HFFc6 (cell line): ENCODE measurements at regions not wholly inside any gene's neighbourhood (a gene's known extent, or its start where the extent isn't known, plus 50 kb on each side); places are given as distances from the start of the nearest gene placed in this dataset.

Source experiments
- DNase-seq: peaks from one replicate; pipeline ENCODE4 v3.0.0-alpha.2; 2018
- H3K27ac Mint-ChIP-seq: 2 replicates; pipeline ENCODE4 v1.8.0; 2020; ENCODE audit warnings: mild to moderate bottlenecking, mixed read lengths
- H3K27me3 Mint-ChIP-seq: 2 replicates; pipeline ENCODE4 v1.8.0; 2021; ENCODE audit warnings: mild to moderate bottlenecking, moderate library complexity, mixed read lengths; ENCODE audit not compliant: insufficient read depth
- H3K36me3 Mint-ChIP-seq: 2 replicates; pipeline ENCODE4 v1.8.0; 2021; ENCODE audit warnings: low read depth, mixed read lengths
- H3K4me1 Mint-ChIP-seq: 2 replicates; pipeline ENCODE4 v1.8.0; 2020; ENCODE audit warnings: low read depth, mixed read lengths
- H3K4me3 Mint-ChIP-seq: 2 replicates; pipeline ENCODE4 v1.8.0; 2020; ENCODE audit warnings: mild to moderate bottlenecking, moderate library complexity, mixed read lengths
- H3K9me3 Mint-ChIP-seq: 2 replicates; pipeline ENCODE4 v1.8.0; 2020; ENCODE audit warnings: mild to moderate bottlenecking, mixed read lengths
- TF ChIP-seq, protein P1 (sequence below): fragments of 200-600 bp; sonication (generic); IDR thresholded peaks from 2 replicates; pipeline ENCODE4 v1.5.0; 2021; ENCODE audit warnings: antibody characterized with exemption, mild to moderate bottlenecking

- TF ChIP-seq, protein P1, sequence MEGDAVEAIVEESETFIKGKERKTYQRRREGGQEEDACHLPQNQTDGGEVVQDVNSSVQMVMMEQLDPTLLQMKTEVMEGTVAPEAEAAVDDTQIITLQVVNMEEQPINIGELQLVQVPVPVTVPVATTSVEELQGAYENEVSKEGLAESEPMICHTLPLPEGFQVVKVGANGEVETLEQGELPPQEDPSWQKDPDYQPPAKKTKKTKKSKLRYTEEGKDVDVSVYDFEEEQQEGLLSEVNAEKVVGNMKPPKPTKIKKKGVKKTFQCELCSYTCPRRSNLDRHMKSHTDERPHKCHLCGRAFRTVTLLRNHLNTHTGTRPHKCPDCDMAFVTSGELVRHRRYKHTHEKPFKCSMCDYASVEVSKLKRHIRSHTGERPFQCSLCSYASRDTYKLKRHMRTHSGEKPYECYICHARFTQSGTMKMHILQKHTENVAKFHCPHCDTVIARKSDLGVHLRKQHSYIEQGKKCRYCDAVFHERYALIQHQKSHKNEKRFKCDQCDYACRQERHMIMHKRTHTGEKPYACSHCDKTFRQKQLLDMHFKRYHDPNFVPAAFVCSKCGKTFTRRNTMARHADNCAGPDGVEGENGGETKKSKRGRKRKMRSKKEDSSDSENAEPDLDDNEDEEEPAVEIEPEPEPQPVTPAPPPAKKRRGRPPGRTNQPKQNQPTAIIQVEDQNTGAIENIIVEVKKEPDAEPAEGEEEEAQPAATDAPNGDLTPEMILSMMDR, result no peak
- no peaks in the 10 kb centered on the region for H3K27me3 Mint-ChIP-seq
- H3K4me1 Mint-ChIP-seq, result no peaks in the 10 kb centered on the region
- no peaks in the 10 kb centered on the region; the same call in 1 of the 2 replicates for H3K36me3 Mint-ChIP-seq
- H3K4me3 Mint-ChIP-seq, result no peak overlapping the region
- H3K27ac Mint-ChIP-seq, result no peak overlapping the region
- DNase-seq, result no peak
- H3K9me3 Mint-ChIP-seq, result peaks cover 21% of the 10 kb centered on the region
Observed at GRCh38 chr7:125746510-125746909, 816.9 kb upstream of the POT1 start.

DNA sequence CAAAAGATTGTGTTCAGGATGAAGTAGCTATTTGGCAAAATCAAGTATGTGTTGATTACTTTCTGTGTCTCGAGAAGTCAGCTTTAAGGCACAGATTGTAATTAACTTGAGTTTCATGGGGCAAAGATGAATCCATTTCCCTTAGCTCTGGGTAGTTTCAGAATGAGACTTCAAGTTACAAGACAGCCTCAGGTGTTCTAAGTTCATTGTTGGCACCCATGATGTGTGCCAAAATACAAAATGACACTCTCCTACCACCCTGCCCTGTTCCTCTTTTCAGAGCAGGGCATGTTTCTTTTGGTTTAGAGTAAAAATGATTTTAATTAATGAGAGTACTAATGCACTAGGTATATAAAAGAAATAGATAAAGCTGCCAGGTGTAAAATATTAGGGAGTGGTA, 797.6 kb upstream of the POT1 start:
- TF ChIP-seq, protein P1, result no peak
- no peak overlapping the region for H3K27ac Mint-ChIP-seq
- no peak overlapping the region for H3K4me3 Mint-ChIP-seq
- no peaks in the 10 kb centered on the region for H3K4me1 Mint-ChIP-seq
- no peaks in the 10 kb centered on the region for H3K36me3 Mint-ChIP-seq
- DNase-seq, result no peak
- H3K27me3 Mint-ChIP-seq, result no peaks in the 10 kb centered on the region
- H3K9me3 Mint-ChIP-seq, result peaks cover 41% of the 10 kb centered on the region

DNA sequence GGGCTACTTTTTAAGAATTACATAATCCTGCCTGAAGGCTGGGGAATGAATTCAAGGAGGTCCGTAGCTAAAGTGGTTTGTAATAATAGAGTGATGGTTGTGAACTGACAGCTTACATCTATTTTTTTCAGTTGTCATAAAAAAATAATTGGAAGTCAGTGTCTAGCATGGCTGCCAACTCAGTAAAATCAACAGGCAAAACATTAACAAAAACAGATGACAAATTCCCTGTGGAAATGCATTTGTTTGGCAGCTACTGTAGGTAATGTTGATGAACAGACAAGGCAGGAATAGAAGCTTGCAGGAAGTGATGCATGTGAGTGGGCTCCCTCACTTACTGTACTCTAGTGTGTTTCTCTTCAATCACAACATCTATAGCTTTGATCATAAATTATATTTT, 766.0 kb upstream of the POT1 start:
- no peak for DNase-seq
- peaks cover 20% of the 10 kb centered on the region for H3K9me3 Mint-ChIP-seq
- H3K36me3 Mint-ChIP-seq, result no peaks in the 10 kb centered on the region
- TF ChIP-seq, protein P1, result no peak
- H3K27ac Mint-ChIP-seq, result no peak overlapping the region
- H3K4me3 Mint-ChIP-seq, result no peak overlapping the region
- no peaks in the 10 kb centered on the region for H3K27me3 Mint-ChIP-seq
- no peaks in the 10 kb centered on the region for H3K4me1 Mint-ChIP-seq

- Mint-ChIP-seq H3K27me3 (no peaks in the 10 kb centered on the region; the same call in 1 of the 2 replicates), H3K4me3 (no peak overlapping the region), H3K9me3 (peaks cover 24% of the 10 kb centered on the region), H3K36me3 (no peaks in the 10 kb centered on the region), H3K4me1 (no peaks in the 10 kb centered on the region), H3K27ac (no peak overlapping the region)
- DNase-seq, result no peak
- TF ChIP-seq, protein P1, result no peak
Observed at GRCh38 chr7:125683156-125683555, 753.5 kb upstream of the POT1 start.

GRCh38 chr7:125681508-125681907, 751.9 kb upstream of the POT1 start:
- TF ChIP-seq, protein P1, result no peak
- H3K4me1 Mint-ChIP-seq, result no peaks in the 10 kb centered on the region
- no peak for DNase-seq
- H3K27me3 Mint-ChIP-seq, result no peaks in the 10 kb centered on the region; the same call in 1 of the 2 replicates
- no peak overlapping the region for H3K27ac Mint-ChIP-seq
- no peak overlapping the region for H3K4me3 Mint-ChIP-seq
- H3K36me3 Mint-ChIP-seq, result no peaks in the 10 kb centered on the region
- H3K9me3 Mint-ChIP-seq, result peaks cover 25% of the 10 kb centered on the region

DNA sequence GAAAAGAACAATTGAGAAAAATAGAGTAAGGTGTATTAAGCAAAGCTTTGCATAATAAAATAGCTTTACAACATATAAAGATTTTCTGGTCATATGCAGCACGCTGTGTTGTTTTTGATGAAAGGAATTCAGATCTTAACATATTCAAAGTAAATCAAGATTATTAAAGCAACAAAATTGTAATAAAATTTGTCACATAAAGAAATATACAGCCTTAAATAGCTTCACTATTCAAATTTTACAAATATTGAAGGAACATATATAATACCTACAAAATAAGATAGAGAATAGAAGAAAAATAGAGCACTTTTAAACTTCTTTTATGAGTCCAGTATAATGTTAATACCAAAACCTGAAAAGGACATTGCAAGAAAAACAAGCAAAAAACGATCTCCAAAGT, 749.1 kb upstream of the POT1 start:
- H3K4me3 Mint-ChIP-seq, result no peak overlapping the region
- no peaks in the 10 kb centered on the region for H3K4me1 Mint-ChIP-seq
- H3K36me3 Mint-ChIP-seq, result no peaks in the 10 kb centered on the region
- H3K9me3 Mint-ChIP-seq, result peaks cover 25% of the 10 kb centered on the region
- no peak overlapping the region for H3K27ac Mint-ChIP-seq
- no peaks in the 10 kb centered on the region; the same call in 1 of the 2 replicates for H3K27me3 Mint-ChIP-seq
- TF ChIP-seq, protein P1, result no peak
- DNase-seq, result no peak
